HEK293 (cell line): ENCODE measurements at regions not wholly inside any gene's neighbourhood (a gene's known extent, or its start where the extent isn't known, plus 50 kb on each side); places are given as distances from the start of the nearest gene placed in this dataset.
A peak's percentile ranks its signal among the peaks of the same experiment; 100 is the strongest.

Experiments
- CTCF ChIA-PET: fragments of 350-600 bp; formaldehyde crosslinking; extraction: SDS; loops from one replicate; lab custom pipeline; 2021; ENCODE audit warnings: antibody characterized with exemption; lab: Yijun Ruan, JAX
- POLR2A ChIA-PET: fragments of 300-600 bp; formaldehyde crosslinking; extraction: SDS; loops from one replicate; lab custom pipeline; 2020; ENCODE audit warnings: antibody characterized with exemption, inconsistent platforms; lab: Yijun Ruan, JAX
- H3K27ac ChIP-seq: fragments of 200-500 bp; sonication (Bioruptor generic); 2 replicates; pipeline ENCODE4 v1.5.1; 2014; ENCODE audit warnings: low read depth, low read length, control low read depth, inconsistent platforms; ENCODE audit errors: extremely low read depth
- H3K36me3 ChIP-seq, 2 experiments: fragments of 200-500 bp in 1 of 2; sonication (Bioruptor generic) in 1 of 2; 1 replicate in 1 of 2; 2 replicates in 1 of 2; pipeline ENCODE4 v1.5.1; 2014 to 2017; ENCODE audit warnings: inconsistent platforms in 2 of 2, low read length in 2 of 2; ENCODE audit not compliant: control insufficient read depth in 2 of 2, insufficient read depth in 1 of 2
- H3K4me1 ChIP-seq: fragments of 200-500 bp; sonication (Bioruptor generic); 2 replicates; pipeline ENCODE4 v1.5.1; 2014; ENCODE audit warnings: mild to moderate bottlenecking, low read length, inconsistent platforms; ENCODE audit not compliant: control insufficient read depth, insufficient read depth
- H3K4me3 ChIP-seq: 2 replicates; pipeline ENCODE4 v1.5.1; 2011; ENCODE audit warnings: low read depth, mild to moderate bottlenecking, control low read depth, low read length, moderate library complexity
- H3K9me3 ChIP-seq: fragments of 200-500 bp; sonication (Bioruptor generic); 2 replicates; pipeline ENCODE4 v1.5.1; 2014; ENCODE audit warnings: low read depth, low read length, inconsistent platforms; ENCODE audit not compliant: control insufficient read depth, insufficient read depth
- GLI4 ChIP-seq: fragments of 450-650 bp; formaldehyde crosslinking; IDR thresholded peaks from 2 replicates; pipeline ENCODE4 v1.5.1; 2016; ENCODE audit warnings: missing biosample characterization, missing genetic modification characterization
- HOXD13 ChIP-seq: sonication (generic); formaldehyde crosslinking; IDR thresholded peaks from 2 replicates; pipeline ENCODE4 v1.8.0; 2022; ENCODE audit warnings: missing genetic modification reagents, borderline replicate concordance
- SCRT1 ChIP-seq: fragments of 450-650 bp; formaldehyde crosslinking; IDR thresholded peaks from 2 replicates; pipeline ENCODE4 v1.5.1; 2016; ENCODE audit warnings: missing biosample characterization, missing genetic modification characterization, borderline replicate concordance
- SETDB1 ChIP-seq: IDR thresholded peaks from one replicate; pipeline ENCODE4 v1.6.1; 2017; ENCODE audit warnings: mild to moderate bottlenecking, low read length, moderate library complexity, mixed read lengths; ENCODE audit not compliant: insufficient read length
- TRIM28 ChIP-seq: IDR thresholded peaks from 2 replicates; pipeline ENCODE4 v1.6.1; 2011; ENCODE audit warnings: low read length, control low read depth, borderline replicate concordance
- ZBTB21 ChIP-seq: fragments of 450-650 bp; formaldehyde crosslinking; IDR thresholded peaks from 2 replicates; pipeline ENCODE4 v1.5.1; 2017; ENCODE audit warnings: missing biosample characterization, missing genetic modification characterization
- ZBTB26 ChIP-seq: fragments of 450-650 bp; formaldehyde crosslinking; optimal IDR thresholded peaks from 2 replicates; pipeline ENCODE3; 2016; ENCODE audit warnings: missing biosample characterization, mild to moderate bottlenecking, missing genetic modification characterization
- ZFHX2 ChIP-seq: fragments of 450-650 bp; formaldehyde crosslinking; conservative IDR thresholded peaks from 2 replicates; pipeline ENCODE4 v1.5.1; 2016; ENCODE audit warnings: missing biosample characterization, missing genetic modification characterization
- ZFP3 ChIP-seq: fragments of 450-650 bp; formaldehyde crosslinking; IDR thresholded peaks from 2 replicates; pipeline ENCODE4 v1.5.1; 2016; ENCODE audit warnings: low read depth, missing biosample characterization, missing genetic modification characterization
- ZIC2 ChIP-seq: fragments of 450-650 bp; formaldehyde crosslinking; IDR thresholded peaks from 2 replicates; pipeline ENCODE4 v1.5.1; 2016; ENCODE audit warnings: missing biosample characterization, missing genetic modification characterization
- ZNF169 ChIP-seq: fragments of 450-650 bp; formaldehyde crosslinking; IDR thresholded peaks from 2 replicates; pipeline ENCODE4 v1.5.1; 2016; ENCODE audit warnings: missing biosample characterization, missing genetic modification characterization
- ZNF211 ChIP-seq: fragments of 450-650 bp; formaldehyde crosslinking; IDR thresholded peaks from 2 replicates; pipeline ENCODE4 v1.5.1; 2016; ENCODE audit warnings: low read depth, missing biosample characterization, missing genetic modification characterization
- ZNF311 ChIP-seq: fragments of 450-650 bp; formaldehyde crosslinking; IDR thresholded peaks from 2 replicates; pipeline ENCODE4 v1.5.1; 2017; ENCODE audit warnings: missing biosample characterization, missing genetic modification characterization, borderline replicate concordance
- ZNF354C ChIP-seq: fragments of 450-650 bp; formaldehyde crosslinking; IDR thresholded peaks from 2 replicates; pipeline ENCODE4 v1.5.1; 2016; ENCODE audit warnings: missing biosample characterization, missing genetic modification characterization, low read depth, borderline replicate concordance
- ZNF37A ChIP-seq: fragments of 450-650 bp; IDR thresholded peaks from 2 replicates; pipeline ENCODE4 v1.5.1; 2018; ENCODE audit warnings: missing biosample characterization, missing genetic modification characterization
- ZNF404 ChIP-seq: fragments of 450-650 bp; formaldehyde crosslinking; IDR thresholded peaks from 2 replicates; pipeline ENCODE4 v1.5.1; 2017; ENCODE audit warnings: missing biosample characterization, missing genetic modification characterization
- ZNF48 ChIP-seq: fragments of 450-650 bp; formaldehyde crosslinking; IDR thresholded peaks from 2 replicates; pipeline ENCODE4 v1.5.1; 2016; ENCODE audit warnings: missing biosample characterization, missing genetic modification characterization
- ZNF518A ChIP-seq: fragments of 450-650 bp; formaldehyde crosslinking; conservative IDR thresholded peaks from 2 replicates; pipeline ENCODE4 v1.5.1; 2016; ENCODE audit warnings: low read depth, missing biosample characterization, missing genetic modification characterization
- ZNF776 ChIP-seq: fragments of 450-650 bp; formaldehyde crosslinking; IDR thresholded peaks from 2 replicates; pipeline ENCODE4 v1.5.0; 2017; ENCODE audit warnings: missing biosample characterization, missing genetic modification characterization, borderline replicate concordance
- ZSCAN23 ChIP-seq: fragments of 450-650 bp; formaldehyde crosslinking; IDR thresholded peaks from 2 replicates; pipeline ENCODE4 v1.5.1; 2016; ENCODE audit warnings: missing biosample characterization, missing genetic modification characterization
- ZXDB ChIP-seq: fragments of 450-650 bp; formaldehyde crosslinking; IDR thresholded peaks from 2 replicates; pipeline ENCODE4 v1.5.1; 2016; ENCODE audit warnings: missing biosample characterization, missing genetic modification characterization

- ChIA-PET POLR2A (no interaction called here), CTCF (no interaction called here)
- H3K9me3 ChIP-seq: no peaks in the 10 kb centered on the region
- no peaks in the 10 kb centered on the region for H3K4me1 ChIP-seq
- no peak for TF ChIP-seq ZNF211
- TF ChIP-seq ZNF311 (tag by site-specific recombination): no peak
- TF ChIP-seq ZFP3 (tag by site-specific recombination): no peak
- TF ChIP-seq HOXD13 (CRISPR knock-in tag): no peak
- 0 out of 2 replicates have a peak, but pooled peaks have one; percentile 16 for TF ChIP-seq ZIC2 (tag by site-specific recombination)
- TF ChIP-seq SETDB1: peak; percentile 34
- no peak for TF ChIP-seq ZFHX2 (tag by site-specific recombination)
- TF ChIP-seq ZNF37A (tag by site-specific recombination): no peak
- no peak for TF ChIP-seq ZNF354C
- TF ChIP-seq ZXDB (tag by site-specific recombination): no peak
- TF ChIP-seq ZNF404: no peak
- no peak for TF ChIP-seq ZBTB26
- no peak for TF ChIP-seq ZNF169 (tag by site-specific recombination)
- TF ChIP-seq GLI4 (tag by site-specific recombination): no peak
- no peak for TF ChIP-seq SCRT1 (tag by site-specific recombination)
- TF ChIP-seq TRIM28: peak; percentile 61
- H3K4me3 ChIP-seq: no peak overlapping the region
- no peak overlapping the region for H3K27ac ChIP-seq
- H3K36me3 ChIP-seq: no peaks in the 10 kb centered on the region
Observed at GRCh38 chr7:145082366-145083161, 246.7 kb upstream of the TPK1 start.

- CTCF ChIA-PET: no interaction called here
- POLR2A ChIA-PET: no interaction called here
- H3K27ac ChIP-seq: no peak overlapping the region
- H3K9me3 ChIP-seq: no peaks in the 10 kb centered on the region
- TF ChIP-seq ZBTB21 (tag by site-specific recombination) (no peak), ZSCAN23 (tag by site-specific recombination) (no peak), ZNF48 (no peak), ZNF776 (no peak), HOXD13 (CRISPR knock-in tag) (no peak)
- no peak overlapping the region for H3K4me3 ChIP-seq
- no peaks in the 10 kb centered on the region for H3K36me3 ChIP-seq
- no peaks in the 10 kb centered on the region for H3K4me1 ChIP-seq
Observed at GRCh38 chr7:145065473-145065872, 229.6 kb upstream of the TPK1 start.

- H3K27ac ChIP-seq: no peak overlapping the region
- TF ChIP-seq ZNF518A (tag by site-specific recombination): no peak
- TF ChIP-seq, all 188 proteins: peak for 0
- no peaks in the 10 kb centered on the region for H3K9me3 ChIP-seq
- ChIA-PET POLR2A (no interaction called here), CTCF (interaction anchor here (0.6 kb wide), 1 partner anchor 40 kb away, joined by 3 read pairs; no protein-coding TSS in a partner anchor)
- no peaks in the 10 kb centered on the region for H3K4me1 ChIP-seq
- H3K36me3 ChIP-seq: no peaks in the 10 kb centered on the region
- H3K4me3 ChIP-seq: no peak overlapping the region
Observed at GRCh38 chr7:145064114-145064513, 228.3 kb upstream of the TPK1 start.
